Calu3 (cell line): ENCODE measurements at regions not wholly inside any gene's neighbourhood (a gene's known extent, or its start where the extent isn't known, plus 50 kb on each side); places are given as distances from the start of the nearest gene placed in this dataset.
"Not testable (repeated sequence)": the region's sequence is repeated elsewhere in the genome, so short reads cannot be mapped to it uniquely, and the experiment has no call there.

ENCODE experiments used
- BruUV-seq: library from RNA; stranded (reverse); fragments of 400-500 nt; replicated peaks from 2 replicates; lab custom pipeline; 2021; lab: Mats Ljungman, UMichigan
- CTCF ChIA-PET: fragments of 300-600 bp; sonication (Branson Sonifier 250); formaldehyde crosslinking; loops from one replicate; lab custom pipeline; 2022; ENCODE audit warnings: antibody characterized with exemption; lab: Charles Lee
- DNase-seq: peaks from one replicate; pipeline ENCODE4 v3.0.0; 2022
- H3K27ac Mint-ChIP-seq: one replicate; pipeline ENCODE4 v1.8.0; 2022; ENCODE audit warnings: mixed read lengths; ENCODE audit not compliant: unreplicated experiment
- H3K27me3 Mint-ChIP-seq: one replicate; pipeline ENCODE4 v1.8.0; 2022; ENCODE audit warnings: mixed read lengths; ENCODE audit not compliant: unreplicated experiment
- H3K36me3 Mint-ChIP-seq: one replicate; pipeline ENCODE4 v1.8.0; 2022; ENCODE audit warnings: mild to moderate bottlenecking, moderate library complexity, mixed read lengths; ENCODE audit not compliant: insufficient read depth, unreplicated experiment
- H3K4me1 Mint-ChIP-seq: one replicate; pipeline ENCODE4 v1.8.0; 2022; ENCODE audit warnings: mild to moderate bottlenecking, low read depth, mixed read lengths; ENCODE audit not compliant: unreplicated experiment
- H3K4me3 Mint-ChIP-seq: one replicate; pipeline ENCODE4 v1.8.0; 2022; ENCODE audit warnings: mild to moderate bottlenecking, low read depth, moderate library complexity, mixed read lengths; ENCODE audit not compliant: unreplicated experiment
- H3K9me3 Mint-ChIP-seq: one replicate; pipeline ENCODE4 v1.8.0; 2022; ENCODE audit warnings: low read depth, mixed read lengths; ENCODE audit not compliant: unreplicated experiment
- intact Hi-C: fragments of 100-400 bp; cut with micrococcal nuclease; formaldehyde crosslinking; loops from one replicate; pipeline ENCODE4 v1.10.0; 2022; ENCODE audit not compliant: unreplicated experiment
- TF ChIP-seq, protein P1 (sequence below): fragments of 200-600 bp; IDR thresholded peaks from one replicate; pipeline ENCODE4 v1.8.0; 2022; ENCODE audit warnings: antibody characterized with exemption; ENCODE audit not compliant: unreplicated experiment

DNA sequence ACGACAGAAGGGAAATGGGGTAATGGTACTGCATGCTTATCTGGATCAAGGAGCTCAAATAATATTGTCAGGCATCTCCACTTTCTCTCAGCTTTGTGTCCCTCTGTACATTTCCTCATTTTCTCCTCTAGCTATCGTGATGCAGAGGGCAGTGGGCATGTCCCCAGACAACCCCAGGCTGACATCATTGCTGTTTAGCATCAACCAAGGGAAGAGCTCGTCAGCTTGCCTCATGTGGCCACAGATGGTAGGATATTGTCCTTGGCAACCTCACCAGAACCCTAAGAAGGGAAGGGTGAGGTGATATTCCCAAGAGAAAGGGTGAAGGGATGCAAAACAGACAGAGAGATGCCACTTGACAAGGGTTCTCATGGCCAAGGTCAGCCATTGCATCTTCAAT, 58.3 kb downstream of the MAFB start:
- no peak overlapping the region for H3K27ac Mint-ChIP-seq
- no peaks in the 10 kb centered on the region for H3K4me1 Mint-ChIP-seq

GRCh38 chr20:40630099-40630498, 58.9 kb downstream of the MAFB start:
- CTCF ChIA-PET: interaction anchor here (0.6 kb wide), 1 partner anchor 342 kb away, joined by 5 read pairs; no protein-coding TSS in a partner anchor
- H3K36me3 Mint-ChIP-seq: no peaks in the 10 kb centered on the region
- no peaks in the 10 kb centered on the region for H3K4me1 Mint-ChIP-seq
- no peak overlapping the region for H3K4me3 Mint-ChIP-seq
- BruUV-seq: no TSS peak
- peaks cover 3% of the 10 kb centered on the region for H3K9me3 Mint-ChIP-seq
- intact Hi-C loops: loop anchor here (2.0 kb wide), 1 partner anchor 67 kb away; no protein-coding TSS in a partner anchor
- DNase-seq: no peak
- peaks cover 77% of the 10 kb centered on the region for H3K27me3 Mint-ChIP-seq
- no peak overlapping the region for H3K27ac Mint-ChIP-seq
- TF ChIP-seq, protein P1, sequence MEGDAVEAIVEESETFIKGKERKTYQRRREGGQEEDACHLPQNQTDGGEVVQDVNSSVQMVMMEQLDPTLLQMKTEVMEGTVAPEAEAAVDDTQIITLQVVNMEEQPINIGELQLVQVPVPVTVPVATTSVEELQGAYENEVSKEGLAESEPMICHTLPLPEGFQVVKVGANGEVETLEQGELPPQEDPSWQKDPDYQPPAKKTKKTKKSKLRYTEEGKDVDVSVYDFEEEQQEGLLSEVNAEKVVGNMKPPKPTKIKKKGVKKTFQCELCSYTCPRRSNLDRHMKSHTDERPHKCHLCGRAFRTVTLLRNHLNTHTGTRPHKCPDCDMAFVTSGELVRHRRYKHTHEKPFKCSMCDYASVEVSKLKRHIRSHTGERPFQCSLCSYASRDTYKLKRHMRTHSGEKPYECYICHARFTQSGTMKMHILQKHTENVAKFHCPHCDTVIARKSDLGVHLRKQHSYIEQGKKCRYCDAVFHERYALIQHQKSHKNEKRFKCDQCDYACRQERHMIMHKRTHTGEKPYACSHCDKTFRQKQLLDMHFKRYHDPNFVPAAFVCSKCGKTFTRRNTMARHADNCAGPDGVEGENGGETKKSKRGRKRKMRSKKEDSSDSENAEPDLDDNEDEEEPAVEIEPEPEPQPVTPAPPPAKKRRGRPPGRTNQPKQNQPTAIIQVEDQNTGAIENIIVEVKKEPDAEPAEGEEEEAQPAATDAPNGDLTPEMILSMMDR: no peak

More for the DNA sequence above, 58.3 kb downstream of the MAFB start:
- Mint-ChIP-seq H3K9me3 (peaks cover 3% of the 10 kb centered on the region), H3K4me3 (no peak overlapping the region), H3K27me3 (peaks cover 77% of the 10 kb centered on the region), H3K36me3 (no peaks in the 10 kb centered on the region)
- BruUV-seq: no TSS peak
- CTCF ChIA-PET: interaction anchor here (0.6 kb wide), 1 partner anchor 341 kb away, joined by 5 read pairs; no protein-coding TSS in a partner anchor
- intact Hi-C loops: loop anchor here (2.0 kb wide), 1 partner anchor 68 kb away; no protein-coding TSS in a partner anchor
- TF ChIP-seq, protein P1: no peak
- no peak for DNase-seq

GRCh38 chr20:40628877-40629276, 60.2 kb downstream of the MAFB start:
- Mint-ChIP-seq H3K27ac (no peak overlapping the region), H3K9me3 (peaks cover 3% of the 10 kb centered on the region), H3K36me3 (no peaks in the 10 kb centered on the region), H3K4me1 (no peaks in the 10 kb centered on the region), H3K27me3 (peaks cover 76% of the 10 kb centered on the region), H3K4me3 (no peak overlapping the region)
- TF ChIP-seq, protein P1: no peak
- CTCF ChIA-PET: no interaction called here
- no peak for DNase-seq
- intact Hi-C loops: no loop called here
- BruUV-seq: no TSS peak

DNA sequence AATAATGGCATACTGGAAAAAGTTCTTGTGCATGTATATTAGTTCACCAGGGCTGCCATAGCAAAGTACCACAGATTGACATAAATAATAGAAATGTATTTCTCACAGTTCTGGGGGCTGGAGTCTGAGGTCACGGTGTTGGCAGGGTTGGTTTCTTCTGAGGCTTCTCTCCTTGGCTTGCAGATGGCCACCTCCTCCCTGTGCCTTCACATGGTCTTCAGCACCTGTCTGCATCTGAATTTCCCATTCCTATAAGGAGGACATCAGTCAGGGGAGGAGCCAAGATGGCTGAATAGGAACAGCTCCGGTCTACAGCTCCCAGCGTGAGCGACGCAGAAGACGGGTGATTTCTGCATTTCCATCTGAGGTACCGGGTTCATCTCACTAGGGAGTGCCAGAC, 70.0 kb downstream of the MAFB start:
- H3K36me3 Mint-ChIP-seq, BruUV-seq, intact Hi-C loops, DNase-seq, H3K4me3 Mint-ChIP-seq, H3K27ac Mint-ChIP-seq, H3K4me1 Mint-ChIP-seq, H3K9me3 Mint-ChIP-seq, CTCF ChIA-PET: not testable (repeated sequence)
- H3K27me3 Mint-ChIP-seq: peaks cover 35% of the 10 kb centered on the region

GRCh38 chr20:40617594-40617993, 71.4 kb downstream of the MAFB start:
- TF ChIP-seq, protein P1: no peak
- DNase-seq: no peak
- Mint-ChIP-seq H3K27me3 (peaks cover 35% of the 10 kb centered on the region), H3K4me3 (no peak overlapping the region), H3K9me3 (no peaks in the 10 kb centered on the region), H3K4me1 (no peaks in the 10 kb centered on the region), H3K36me3 (no peaks in the 10 kb centered on the region), H3K27ac (no peak overlapping the region)
- intact Hi-C loops: no loop called here
- BruUV-seq: no TSS peak
- CTCF ChIA-PET: no interaction called here
